SK-N-SH (cell line): ENCODE measurements at regions not wholly inside any gene's neighbourhood (a gene's known extent, or its start where the extent isn't known, plus 50 kb on each side); places are given as distances from the start of the nearest gene placed in this dataset.

Source experiments
- CTCF ChIA-PET: fragments of 300-600, 350-600 bp; formaldehyde crosslinking; extraction: SDS; loops from one replicate; lab custom pipeline; 2021; lab: Yijun Ruan, JAX
- POLR2A ChIA-PET: fragments of 350-600 bp; sonication (Branson Sonifier 250); formaldehyde crosslinking; extraction: SDS; loops from one replicate; lab custom pipeline; 2020; ENCODE audit warnings: antibody characterized with exemption, inconsistent platforms; lab: Yijun Ruan, JAX
- DNase-seq: peaks from one replicate; pipeline ENCODE4 v3.0.0; 2012
- H2AFZ ChIP-seq: fragments of 200-600 bp; sonication (generic); 2 replicates; pipeline ENCODE4 v1.8.1; 2016; ENCODE audit warnings: antibody characterized with exemption, mild to moderate bottlenecking, low read depth
- H3F3A ChIP-seq: fragments of 200-600 bp; sonication (generic); replicated peaks from 2 replicates; pipeline ENCODE3; 2016; ENCODE audit warnings: antibody characterized with exemption, mild to moderate bottlenecking; ENCODE audit not compliant: insufficient read depth
- H3K27ac ChIP-seq, 2 experiments: fragments of 200-500 bp in 1 of 2; fragments of 200-600 bp in 1 of 2; sonication (Bioruptor generic) in 1 of 2; sonication (generic), shearing (Covaris generic) in 1 of 2; 2 replicates each; pipeline versions ENCODE4 v1.5.1 to v1.6.1; 2014 to 2016; ENCODE audit warnings: low read depth in 2 of 2, inconsistent platforms in 1 of 2, low read length in 1 of 2, mild to moderate bottlenecking in 1 of 2, mixed read lengths in 1 of 2
- H3K27me3 ChIP-seq: fragments of 200-600 bp; sonication (generic), shearing (Covaris generic); 2 replicates; pipeline ENCODE4 v1.6.1; 2016; ENCODE audit warnings: mixed run types; ENCODE audit not compliant: insufficient read depth
- H3K36me3 ChIP-seq, 2 experiments: fragments of 200-500 bp in 1 of 2; fragments of 200-600 bp in 1 of 2; sonication (Bioruptor generic) in 1 of 2; sonication (generic) in 1 of 2; replicated peaks in 1 of 2; 2 replicates each; pipeline versions ENCODE3 to v1.5.1; 2014 to 2016; ENCODE audit warnings: low read length in 1 of 2, mild to moderate bottlenecking in 1 of 2; ENCODE audit not compliant: insufficient read depth in 2 of 2, control insufficient read depth in 1 of 2
- H3K4me1 ChIP-seq, 2 experiments: fragments of 200-500 bp in 1 of 2; fragments of 200-600 bp in 1 of 2; sonication (Bioruptor generic) in 1 of 2; sonication (generic), shearing (Covaris generic) in 1 of 2; 2 replicates each; pipeline versions ENCODE4 v1.5.1 to v1.6.1; 2014 to 2016; ENCODE audit warnings: low read depth in 1 of 2, low read length in 1 of 2, mixed run types in 1 of 2; ENCODE audit not compliant: insufficient read depth in 2 of 2, control insufficient read depth in 1 of 2
- H3K4me2 ChIP-seq: fragments of 200-600 bp; sonication (generic), shearing (Covaris generic); 2 replicates; pipeline ENCODE4 v1.6.1; 2017; ENCODE audit warnings: mixed run types
- H3K4me3 ChIP-seq, 2 experiments: fragments of 200-500 bp in 1 of 2; fragments of 200-600 bp in 1 of 2; sonication (Bioruptor generic) in 1 of 2; sonication (generic), shearing (Covaris generic) in 1 of 2; 2 replicates each; pipeline versions ENCODE4 v1.5.1 to v1.8.1; 2014 to 2016; ENCODE audit warnings: low read depth in 2 of 2, inconsistent platforms in 1 of 2, low read length in 1 of 2, mild to moderate bottlenecking in 1 of 2, mixed read lengths in 1 of 2, moderate library complexity in 1 of 2
- H3K79me2 ChIP-seq: fragments of 200-600 bp; sonication (generic); 2 replicates; pipeline ENCODE4 v1.8.1; 2017; ENCODE audit warnings: mild to moderate bottlenecking; ENCODE audit not compliant: insufficient read depth
- H3K9ac ChIP-seq: fragments of 200-600 bp; sonication (generic); 2 replicates; pipeline ENCODE4 v1.6.1; 2017; ENCODE audit warnings: mixed run types
- H3K9me2 ChIP-seq: fragments of 200-600 bp; sonication (generic); 2 replicates; pipeline ENCODE4 v1.6.1; 2017; ENCODE audit warnings: mixed run types
- H3K9me3 ChIP-seq: fragments of 200-600 bp; sonication (generic); 2 replicates; pipeline ENCODE4 v1.6.1; 2017; ENCODE audit warnings: mixed run types, mild to moderate bottlenecking, moderate library complexity
- H4K20me1 ChIP-seq: fragments of 200-600 bp; sonication (generic); 2 replicates; pipeline ENCODE4 v1.6.1; 2017; ENCODE audit warnings: mild to moderate bottlenecking, mixed run types; ENCODE audit not compliant: insufficient read depth
- CTCF ChIP-seq: fragments of 200-600 bp; sonication (generic); IDR thresholded peaks from 2 replicates; pipeline ENCODE4 v1.6.1; 2017; ENCODE audit warnings: antibody characterized with exemption, mild to moderate bottlenecking, moderate library complexity
- EP300 ChIP-seq, 2 experiments: IDR thresholded peaks; 2 replicates each; pipeline versions ENCODE4 v1.4.0 to v1.6.1; 2012; ENCODE audit warnings: borderline replicate concordance in 1 of 2, low read depth in 1 of 2, low read length in 1 of 2
- EZH2phosphoT487 ChIP-seq: fragments of 200-600 bp; sonication (generic); IDR thresholded peaks from 2 replicates; pipeline ENCODE4 v1.6.1; 2017; ENCODE audit warnings: low read depth, mixed run types, mild to moderate bottlenecking, antibody characterized with exemption, moderate library complexity, borderline replicate concordance
- FOXM1 ChIP-seq: IDR thresholded peaks from 2 replicates; pipeline ENCODE4 v1.4.0; 2012; ENCODE audit warnings: low read depth, mild to moderate bottlenecking
- NRF1 ChIP-seq: IDR thresholded peaks from 2 replicates; pipeline ENCODE4 v1.6.1; 2012; ENCODE audit warnings: low read depth, mild to moderate bottlenecking, low read length
- RXRA ChIP-seq: IDR thresholded peaks from 2 replicates; pipeline ENCODE4 v1.4.0; 2012; ENCODE audit warnings: low read depth, mild to moderate bottlenecking, borderline replicate concordance
- ZBTB33 ChIP-seq: IDR thresholded peaks from 2 replicates; pipeline ENCODE4 v1.4.0; 2012; ENCODE audit warnings: low read depth, borderline replicate concordance
- WGBS: methylation state at CpG from one replicate; pipeline ENCODE4 v1.1.6; 2017; ENCODE audit warnings: low lambda C conversion rate; 5-methylcytosine and 5-hydroxymethylcytosine counted together

GRCh38 chr17:34762078-34762477, 182.7 kb downstream of the TMEM132E start:
- TF ChIP-seq FOXM1 (no peak), NRF1 (no peak), EZH2phosphoT487 (no peak)
- Histone ChIP-seq H3K4me1 (no peaks in the 10 kb centered on the region; a peak in 1 of 4 replicates), H3F3A (no peaks in the 10 kb centered on the region), H3K27ac (no peak overlapping the region), H3K27me3 (no peaks in the 10 kb centered on the region), H4K20me1 (no peaks in the 10 kb centered on the region), H3K4me3 (no peak overlapping the region), H3K79me2 (no peaks in the 10 kb centered on the region), H3K9ac (no peak overlapping the region), H2AFZ (no peak overlapping the region), H3K9me2 (no peaks in the 10 kb centered on the region), H3K4me2 (no peak overlapping the region), H3K9me3 (no peaks in the 10 kb centered on the region), H3K36me3 (no peaks in the 10 kb centered on the region)
- CTCF ChIA-PET, result interaction anchor here (0.6 kb wide), 1 partner anchor 401 kb away, joined by 3 read pairs; no protein-coding TSS in a partner anchor
- 34% methylated on average over 3 of the region's 3 CpGs for WGBS
- POLR2A ChIA-PET, result no interaction called here
- no peak for DNase-seq

- H3K27ac ChIP-seq, result no peak overlapping the region
- TF ChIP-seq CTCF (no peak), EP300 (IDR thresholded peaks at IDR 0.05; ENCODE audit: borderline replicate concordance in 1 of 2, low read depth in 1 of 2, low read length in 1 of 2) (no peak), ZBTB33 (no peak), RXRA (no peak)
- ChIA-PET POLR2A (no interaction called here), CTCF (no interaction called here)
- WGBS, result 35% methylated on average over 4 of the region's 4 CpGs
- no peaks in the 10 kb centered on the region for H3K36me3 ChIP-seq
- no peaks in the 10 kb centered on the region for H3F3A ChIP-seq
- H3K27me3 ChIP-seq, result no peaks in the 10 kb centered on the region
- H3K4me2 ChIP-seq, result no peak overlapping the region
- no peaks in the 10 kb centered on the region for H3K79me2 ChIP-seq
- peaks cover 0 to 1% of the 10 kb centered on the region in 2 experiments; a peak in 1 of 4 replicates for H3K4me1 ChIP-seq
- H3K9ac ChIP-seq, result no peak overlapping the region
- H3K4me3 ChIP-seq, result no peak overlapping the region
- DNase-seq, result no peak
- H3K9me3 ChIP-seq, result no peaks in the 10 kb centered on the region
- H3K9me2 ChIP-seq, result no peaks in the 10 kb centered on the region
- H4K20me1 ChIP-seq, result no peaks in the 10 kb centered on the region
- H2AFZ ChIP-seq, result no peak overlapping the region
Measured at GRCh38 chr17:34761646-34762045, 182.3 kb downstream of the TMEM132E start.
